ENCODE measurements at regions not wholly inside any gene's neighbourhood (a gene's known extent, or its start where the extent isn't known, plus 50 kb on each side); places are given as distances from the start of the nearest gene placed in this dataset.

DNA sequence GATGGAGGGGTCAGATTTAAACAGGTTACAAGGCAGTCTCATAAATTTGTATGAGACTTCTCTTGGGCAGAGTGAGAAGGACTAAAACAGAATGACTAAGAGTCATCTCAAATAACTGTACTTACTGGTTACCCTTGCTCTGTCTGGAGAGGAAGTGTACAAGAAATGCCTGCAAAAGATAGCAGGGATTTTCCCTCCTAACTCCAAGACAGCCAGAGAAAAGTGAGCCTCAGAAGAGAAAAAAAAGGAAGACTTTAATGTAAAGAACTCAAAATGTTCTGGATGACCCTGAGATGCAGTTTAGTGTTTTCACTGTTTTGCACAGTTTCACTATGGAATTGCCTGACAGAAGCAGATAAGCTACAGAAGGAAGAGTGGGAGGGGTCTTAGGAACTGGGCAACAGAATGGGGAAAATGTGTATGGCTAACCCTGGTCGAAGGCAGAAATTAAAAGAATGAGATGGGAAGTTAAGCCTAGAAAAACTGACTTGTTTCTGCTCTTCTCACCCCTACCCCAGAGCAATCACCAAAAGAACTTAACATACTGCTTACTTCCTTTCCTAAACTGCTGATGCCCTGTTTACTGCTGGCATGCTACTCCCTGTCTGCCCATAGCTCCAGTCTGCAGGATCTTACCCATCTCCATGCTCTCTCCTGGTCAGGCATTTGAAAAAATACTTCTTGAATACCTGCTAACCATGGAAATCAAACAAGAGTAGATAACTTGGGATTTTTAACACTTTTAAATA lies 98.1 kb upstream of the MARCKS start:
- TF ChIP-seq, protein P1, sequence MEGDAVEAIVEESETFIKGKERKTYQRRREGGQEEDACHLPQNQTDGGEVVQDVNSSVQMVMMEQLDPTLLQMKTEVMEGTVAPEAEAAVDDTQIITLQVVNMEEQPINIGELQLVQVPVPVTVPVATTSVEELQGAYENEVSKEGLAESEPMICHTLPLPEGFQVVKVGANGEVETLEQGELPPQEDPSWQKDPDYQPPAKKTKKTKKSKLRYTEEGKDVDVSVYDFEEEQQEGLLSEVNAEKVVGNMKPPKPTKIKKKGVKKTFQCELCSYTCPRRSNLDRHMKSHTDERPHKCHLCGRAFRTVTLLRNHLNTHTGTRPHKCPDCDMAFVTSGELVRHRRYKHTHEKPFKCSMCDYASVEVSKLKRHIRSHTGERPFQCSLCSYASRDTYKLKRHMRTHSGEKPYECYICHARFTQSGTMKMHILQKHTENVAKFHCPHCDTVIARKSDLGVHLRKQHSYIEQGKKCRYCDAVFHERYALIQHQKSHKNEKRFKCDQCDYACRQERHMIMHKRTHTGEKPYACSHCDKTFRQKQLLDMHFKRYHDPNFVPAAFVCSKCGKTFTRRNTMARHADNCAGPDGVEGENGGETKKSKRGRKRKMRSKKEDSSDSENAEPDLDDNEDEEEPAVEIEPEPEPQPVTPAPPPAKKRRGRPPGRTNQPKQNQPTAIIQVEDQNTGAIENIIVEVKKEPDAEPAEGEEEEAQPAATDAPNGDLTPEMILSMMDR (IDR thresholded peaks at IDR 0.05): no peak
- no peak for TF ChIP-seq POLR2A (IDR thresholded peaks at IDR 0.05)

Measured in esophagus squamous epithelium (tissue), 4 donors.